ENCODE measurements at regions not wholly inside any gene's neighbourhood (a gene's known extent, or its start where the extent isn't known, plus 50 kb on each side); places are given as distances from the start of the nearest gene placed in this dataset.

DNA sequence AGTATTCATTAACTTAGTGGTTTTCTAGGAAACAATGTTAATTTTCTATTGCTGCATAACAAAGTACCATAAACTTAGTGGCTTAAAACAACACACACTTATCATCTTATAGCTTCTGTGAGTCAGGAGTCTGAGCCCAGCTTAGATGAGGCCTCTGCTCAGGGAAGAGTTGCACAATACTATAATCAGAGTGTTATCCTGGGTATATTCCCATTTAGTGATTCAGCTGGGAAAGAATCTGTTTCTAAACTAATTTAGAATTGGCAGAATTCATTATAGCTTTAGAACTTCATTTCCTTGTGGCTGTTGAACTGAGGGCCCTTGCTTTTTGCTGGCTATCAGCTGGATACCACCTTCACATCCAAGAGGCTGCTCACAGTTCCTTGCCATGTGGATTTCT lies 515.5 kb downstream of the BRINP3 start:
- no peaks in the 10 kb centered on the region for H3K36me3 ChIP-seq (ENCODE audit: insufficient read depth, low read length)
- no peaks in the 10 kb centered on the region for H3K79me2 ChIP-seq (ENCODE audit: insufficient read depth, low read depth, low read length)
- H3K4me1 ChIP-seq (ENCODE audit: insufficient read depth, low read length, poor library complexity, severe bottlenecking): no peaks in the 10 kb centered on the region
- no TSS peak for BruUV-seq (replicated peaks)
- H3K9me2 ChIP-seq (ENCODE audit: insufficient read depth, low read length): no peaks in the 10 kb centered on the region
- DNase-seq (ENCODE audit: low spot score): no peak
- no peak for TF ChIP-seq EZH2phosphoT487 (IDR thresholded peaks at IDR 0.05; ENCODE audit: borderline replicate concordance, low read depth, low read length)
- TF ChIP-seq, protein P1, sequence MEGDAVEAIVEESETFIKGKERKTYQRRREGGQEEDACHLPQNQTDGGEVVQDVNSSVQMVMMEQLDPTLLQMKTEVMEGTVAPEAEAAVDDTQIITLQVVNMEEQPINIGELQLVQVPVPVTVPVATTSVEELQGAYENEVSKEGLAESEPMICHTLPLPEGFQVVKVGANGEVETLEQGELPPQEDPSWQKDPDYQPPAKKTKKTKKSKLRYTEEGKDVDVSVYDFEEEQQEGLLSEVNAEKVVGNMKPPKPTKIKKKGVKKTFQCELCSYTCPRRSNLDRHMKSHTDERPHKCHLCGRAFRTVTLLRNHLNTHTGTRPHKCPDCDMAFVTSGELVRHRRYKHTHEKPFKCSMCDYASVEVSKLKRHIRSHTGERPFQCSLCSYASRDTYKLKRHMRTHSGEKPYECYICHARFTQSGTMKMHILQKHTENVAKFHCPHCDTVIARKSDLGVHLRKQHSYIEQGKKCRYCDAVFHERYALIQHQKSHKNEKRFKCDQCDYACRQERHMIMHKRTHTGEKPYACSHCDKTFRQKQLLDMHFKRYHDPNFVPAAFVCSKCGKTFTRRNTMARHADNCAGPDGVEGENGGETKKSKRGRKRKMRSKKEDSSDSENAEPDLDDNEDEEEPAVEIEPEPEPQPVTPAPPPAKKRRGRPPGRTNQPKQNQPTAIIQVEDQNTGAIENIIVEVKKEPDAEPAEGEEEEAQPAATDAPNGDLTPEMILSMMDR (conservative IDR thresholded peaks at IDR 0.05; ENCODE audit: low read length): no peak
- no peak overlapping the region for H3K27ac ChIP-seq (ENCODE audit: low read depth, low read length, poor library complexity, severe bottlenecking)
- no peak overlapping the region for H3K4me3 ChIP-seq (ENCODE audit: low read depth, low read length, poor library complexity, severe bottlenecking)
- POLR2A ChIA-PET: interaction anchor here (0.7 kb wide), 1 partner anchor 439 kb away, joined by 3 read pairs; no protein-coding TSS in a partner anchor
- no peak overlapping the region for H2AFZ ChIP-seq (ENCODE audit: low read length)
- intact Hi-C loops (cut with micrococcal nuclease; ENCODE audit: unreplicated experiment): no loop called here
- no peaks in the 10 kb centered on the region for H4K20me1 ChIP-seq (ENCODE audit: insufficient read depth, low read length)
- H3K4me2 ChIP-seq (ENCODE audit: low read length): no peak overlapping the region
- CTCF ChIA-PET (ENCODE audit: unreplicated experiment): no interaction called here
- no peaks in the 10 kb centered on the region for H3K9me3 ChIP-seq (ENCODE audit: low read length)

DNA sequence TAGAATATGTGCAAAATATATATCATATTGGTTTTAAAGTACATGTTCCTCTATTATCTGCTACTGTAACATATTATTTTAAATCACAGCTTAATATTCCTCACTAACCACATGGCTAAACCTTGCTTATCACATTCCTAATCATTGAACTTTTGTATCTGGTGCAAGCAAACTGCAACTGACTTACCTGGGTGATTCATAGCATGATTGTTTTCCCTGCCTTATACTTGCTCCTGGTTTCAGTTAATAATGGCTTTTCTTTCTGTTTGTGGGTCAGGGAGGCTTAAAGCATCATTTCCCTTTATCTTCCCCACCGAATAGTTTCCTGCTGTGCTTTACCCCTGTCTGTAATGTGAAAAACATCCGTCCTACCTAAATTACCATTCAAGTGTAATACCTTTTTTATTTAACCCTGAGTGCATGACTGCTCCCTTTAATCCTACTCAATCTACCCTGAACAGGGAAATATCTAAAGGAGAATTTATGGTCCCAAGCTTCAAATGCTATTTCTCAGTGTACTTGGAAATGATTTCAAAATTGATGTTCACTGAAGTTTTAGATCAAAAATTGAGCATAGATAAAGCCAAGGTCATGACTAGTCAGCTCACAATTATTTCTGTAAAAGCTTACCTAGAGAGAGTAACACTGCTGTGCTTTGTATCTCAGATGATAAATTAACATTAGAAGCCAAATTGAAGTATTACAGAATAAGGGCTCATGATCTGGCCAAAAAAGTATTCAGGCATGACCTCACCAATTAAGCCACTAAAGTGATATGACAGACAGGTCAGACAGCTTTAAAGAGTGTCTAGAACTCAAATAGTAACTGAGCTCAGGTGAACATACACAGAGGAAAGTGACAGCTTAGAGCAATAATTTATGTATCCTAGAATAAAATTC lies 507.1 kb downstream of the BRINP3 start:
- TF ChIP-seq, protein P1 (conservative IDR thresholded peaks at IDR 0.05; ENCODE audit: low read length): no peak
- TF ChIP-seq EZH2phosphoT487 (IDR thresholded peaks at IDR 0.05; ENCODE audit: borderline replicate concordance, low read depth, low read length): no peak
- intact Hi-C loops (cut with micrococcal nuclease; ENCODE audit: unreplicated experiment): no loop called here
- Histone ChIP-seq H3K9me2 (ENCODE audit: insufficient read depth, low read length) (no peaks in the 10 kb centered on the region), H3K9me3 (ENCODE audit: low read length) (no peaks in the 10 kb centered on the region), H3K4me1 (ENCODE audit: insufficient read depth, low read length, poor library complexity, severe bottlenecking) (no peaks in the 10 kb centered on the region), H3K4me2 (ENCODE audit: low read length) (no peak overlapping the region), H3K27ac (ENCODE audit: low read depth, low read length, poor library complexity, severe bottlenecking) (no peak overlapping the region), H2AFZ (ENCODE audit: low read length) (no peak overlapping the region), H3K79me2 (ENCODE audit: insufficient read depth, low read depth, low read length) (no peaks in the 10 kb centered on the region), H3K4me3 (ENCODE audit: low read depth, low read length, poor library complexity, severe bottlenecking) (no peak overlapping the region), H3K36me3 (ENCODE audit: insufficient read depth, low read length) (no peaks in the 10 kb centered on the region), H4K20me1 (ENCODE audit: insufficient read depth, low read length) (no peaks in the 10 kb centered on the region; the same call in 1 of the 2 replicates)
- no TSS peak for BruUV-seq (replicated peaks)
- ChIA-PET CTCF (ENCODE audit: unreplicated experiment) (no interaction called here), POLR2A (interaction anchor here (0.6 kb wide), 1 partner anchor 61 kb away, joined by 6 read pairs; no protein-coding TSS in a partner anchor)
- DNase-seq (ENCODE audit: low spot score): no peak

DNA sequence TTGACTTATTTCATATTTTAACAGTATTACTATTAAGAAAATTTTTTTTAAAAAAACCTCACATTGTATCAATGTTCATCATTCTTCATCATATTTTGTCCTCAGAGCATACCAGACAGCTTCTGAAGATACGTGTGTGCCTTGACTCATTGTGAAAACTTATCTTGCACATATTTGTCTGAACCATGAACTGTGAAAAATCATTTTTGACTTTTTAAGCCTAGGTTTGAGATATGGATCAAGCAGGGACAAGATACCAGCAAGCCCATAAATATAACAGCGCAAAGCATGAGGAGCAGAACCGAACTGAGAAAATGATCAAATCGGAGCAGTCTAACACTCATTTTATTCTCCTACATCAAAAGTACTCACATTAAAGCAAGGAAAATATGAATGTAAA lies 506.0 kb downstream of the BRINP3 start:
- no peak overlapping the region for H2AFZ ChIP-seq (ENCODE audit: low read length)
- no peak overlapping the region for H3K4me2 ChIP-seq (ENCODE audit: low read length)
- POLR2A ChIA-PET: no interaction called here
- no peaks in the 10 kb centered on the region for H3K9me2 ChIP-seq (ENCODE audit: insufficient read depth, low read length)
- BruUV-seq (replicated peaks): no TSS peak
- DNase-seq (ENCODE audit: low spot score): no peak
- no peaks in the 10 kb centered on the region for H3K9me3 ChIP-seq (ENCODE audit: low read length)
- intact Hi-C loops (cut with micrococcal nuclease; ENCODE audit: unreplicated experiment): no loop called here
- no peak for TF ChIP-seq EZH2phosphoT487 (IDR thresholded peaks at IDR 0.05; ENCODE audit: borderline replicate concordance, low read depth, low read length)
- TF ChIP-seq, protein P1 (conservative IDR thresholded peaks at IDR 0.05; ENCODE audit: low read length): no peak
- no peaks in the 10 kb centered on the region for H3K36me3 ChIP-seq (ENCODE audit: insufficient read depth, low read length)
- no peak overlapping the region for H3K27ac ChIP-seq (ENCODE audit: low read depth, low read length, poor library complexity, severe bottlenecking)
- no peaks in the 10 kb centered on the region for H3K79me2 ChIP-seq (ENCODE audit: insufficient read depth, low read depth, low read length)
- CTCF ChIA-PET (ENCODE audit: unreplicated experiment): no interaction called here
- H3K4me1 ChIP-seq (ENCODE audit: insufficient read depth, low read length, poor library complexity, severe bottlenecking): no peaks in the 10 kb centered on the region
- H4K20me1 ChIP-seq (ENCODE audit: insufficient read depth, low read length): no peaks in the 10 kb centered on the region; the same call in 1 of the 2 replicates
- no peak overlapping the region for H3K4me3 ChIP-seq (ENCODE audit: low read depth, low read length, poor library complexity, severe bottlenecking)

Measured in OCI-LY7 (cell line).